ENCODE measurements at regions not wholly inside any gene's neighbourhood (a gene's known extent, or its start where the extent isn't known, plus 50 kb on each side); places are given as distances from the start of the nearest gene placed in this dataset.
"Not testable (repeated sequence)": the region's sequence is repeated elsewhere in the genome, so short reads cannot be mapped to it uniquely, and the experiment has no call there.

DNA sequence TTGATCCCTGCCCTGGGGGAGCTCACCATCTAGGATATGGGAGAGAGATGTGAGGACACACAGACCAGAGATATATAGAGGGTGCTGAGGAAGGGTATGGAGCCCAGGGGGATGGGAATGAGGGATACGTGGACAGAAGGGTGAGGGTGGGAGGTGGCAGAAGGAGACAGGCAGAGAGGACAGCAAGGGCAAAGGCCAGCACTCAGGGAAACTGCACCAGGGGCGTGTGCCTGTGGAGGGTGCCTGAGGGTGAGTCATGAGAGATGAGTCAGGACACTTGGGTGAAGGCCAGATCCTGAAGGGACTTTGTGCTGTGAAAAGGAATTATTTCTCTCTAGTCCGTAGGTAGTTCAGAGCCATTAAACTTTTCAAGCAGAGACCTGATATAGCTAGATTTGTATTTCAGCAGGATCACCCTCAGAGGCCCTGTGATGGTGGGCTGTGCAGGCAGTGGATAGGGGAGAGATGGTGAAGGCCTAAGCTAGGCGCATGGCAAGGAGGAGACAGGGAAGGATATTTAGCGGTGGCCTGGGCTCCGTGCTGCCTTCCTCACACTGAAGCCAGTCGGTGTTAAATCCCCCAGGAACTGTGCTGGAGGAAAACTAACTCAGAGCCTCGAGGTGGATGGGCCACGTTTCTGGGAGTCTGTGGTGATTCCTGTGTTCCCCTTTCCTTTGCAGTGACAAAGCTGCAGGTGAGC, 3075.0 kb downstream of the RPIA start:
- H3K4me1 ChIP-seq (ENCODE audit: control insufficient read depth, insufficient read depth, low read length); H3K27me3 ChIP-seq (ENCODE audit: control insufficient read depth, insufficient read depth); H3K27ac ChIP-seq (ENCODE audit: low read length); intact Hi-C loops (cut with DNase I); H3K9me3 ChIP-seq (ENCODE audit: control insufficient read depth, low read length); H3K4me3 ChIP-seq (ENCODE audit: low read length): not testable (repeated sequence)
- DNase-seq: peak in 1 of 3 donors; percentile 61
- 55% methylated on average over 9 of the region's 9 CpGs for WGBS
- ATAC-seq: peak; percentile 65 to 88

DNA sequence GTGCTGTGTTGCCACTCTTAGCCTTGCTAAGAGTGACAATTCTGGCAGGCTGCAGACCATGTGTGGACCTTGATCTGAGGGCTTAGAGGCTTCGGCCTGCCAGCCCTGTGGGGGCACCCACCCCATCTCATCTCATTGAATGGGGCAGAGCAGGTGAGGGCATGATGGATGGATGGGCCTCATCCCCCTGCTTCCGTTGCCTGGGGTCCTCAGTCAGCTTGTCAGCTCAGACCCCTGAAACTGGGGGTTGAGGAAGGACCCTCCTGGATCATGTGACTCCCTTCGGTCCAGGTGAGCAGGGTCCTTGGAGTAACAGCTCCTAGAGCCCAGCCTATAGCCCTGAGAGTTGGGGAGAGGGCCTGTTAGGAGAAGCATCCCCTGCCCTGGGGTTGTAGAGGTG, 3076.8 kb downstream of the RPIA start:
- intact Hi-C loops (cut with DNase I); H3K4me1 ChIP-seq (ENCODE audit: control insufficient read depth, insufficient read depth, low read length); DNase-seq; H3K4me3 ChIP-seq (ENCODE audit: low read length); H3K27ac ChIP-seq (ENCODE audit: low read length); H3K9me3 ChIP-seq (ENCODE audit: control insufficient read depth, low read length); ATAC-seq; H3K27me3 ChIP-seq (ENCODE audit: control insufficient read depth, insufficient read depth): not testable (repeated sequence)
- 85% methylated on average over 3 of the region's 3 CpGs for WGBS

DNA sequence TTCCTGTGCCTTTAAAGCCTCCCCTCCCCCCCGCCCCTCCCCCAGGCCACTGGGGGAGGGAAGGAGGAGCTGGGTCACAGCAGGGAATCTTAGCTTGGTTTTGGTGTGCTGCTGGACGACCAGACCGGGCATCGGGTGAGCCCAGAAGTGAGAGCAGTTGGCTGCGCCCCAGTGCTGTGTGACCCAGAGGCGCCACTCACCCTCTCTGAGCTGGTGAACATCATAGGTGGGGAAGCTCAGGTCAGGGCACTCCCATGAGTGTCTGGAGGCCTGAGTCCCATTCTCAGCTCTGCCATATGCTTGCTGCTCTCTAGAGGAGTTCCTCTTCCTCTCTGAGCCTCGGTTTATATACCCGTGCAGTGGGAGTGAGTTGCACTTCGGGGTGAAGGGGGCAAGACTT, 3077.5 kb downstream of the RPIA start:
- H3K4me3 ChIP-seq (ENCODE audit: low read length); DNase-seq; H3K4me1 ChIP-seq (ENCODE audit: control insufficient read depth, insufficient read depth, low read length); H3K27ac ChIP-seq (ENCODE audit: low read length); intact Hi-C loops (cut with DNase I); ATAC-seq; H3K27me3 ChIP-seq (ENCODE audit: control insufficient read depth, insufficient read depth); H3K9me3 ChIP-seq (ENCODE audit: control insufficient read depth, low read length): not testable (repeated sequence)
- WGBS: 69% methylated on average over 9 of the region's 9 CpGs

DNA sequence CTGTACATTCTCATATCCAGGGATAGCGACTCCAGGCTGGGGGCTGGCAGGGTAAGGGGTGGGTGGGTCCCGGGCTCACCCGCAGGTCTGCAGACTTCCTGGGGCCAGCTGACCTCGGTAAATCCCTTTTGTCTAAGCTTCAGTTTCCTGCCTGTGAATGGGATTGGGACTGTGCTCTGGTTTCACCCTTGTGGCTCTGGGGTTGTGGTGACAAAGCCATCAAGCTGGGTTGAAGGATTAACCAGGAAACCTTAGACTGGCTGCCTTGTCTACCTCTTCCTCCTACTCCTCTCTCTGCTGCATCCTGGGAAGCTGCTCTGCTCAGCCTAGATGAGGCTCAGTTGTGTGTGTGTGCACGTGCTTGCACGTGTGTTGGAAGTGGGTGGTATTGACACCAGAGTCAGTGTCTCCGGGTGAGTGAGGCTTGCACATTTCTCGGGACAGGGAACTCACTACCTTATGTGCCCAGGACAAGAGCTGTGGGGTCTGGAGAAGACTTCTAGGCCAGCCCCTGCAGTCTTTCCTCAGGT, 3078.6 kb downstream of the RPIA start:
- intact Hi-C loops (cut with DNase I); H3K4me1 ChIP-seq (ENCODE audit: control insufficient read depth, insufficient read depth, low read length); H3K27me3 ChIP-seq (ENCODE audit: control insufficient read depth, insufficient read depth); H3K27ac ChIP-seq (ENCODE audit: low read length); H3K9me3 ChIP-seq (ENCODE audit: control insufficient read depth, low read length); ATAC-seq; DNase-seq; H3K4me3 ChIP-seq (ENCODE audit: low read length): not testable (repeated sequence)
- 52% methylated on average over 8 of the region's 8 CpGs for WGBS

DNA sequence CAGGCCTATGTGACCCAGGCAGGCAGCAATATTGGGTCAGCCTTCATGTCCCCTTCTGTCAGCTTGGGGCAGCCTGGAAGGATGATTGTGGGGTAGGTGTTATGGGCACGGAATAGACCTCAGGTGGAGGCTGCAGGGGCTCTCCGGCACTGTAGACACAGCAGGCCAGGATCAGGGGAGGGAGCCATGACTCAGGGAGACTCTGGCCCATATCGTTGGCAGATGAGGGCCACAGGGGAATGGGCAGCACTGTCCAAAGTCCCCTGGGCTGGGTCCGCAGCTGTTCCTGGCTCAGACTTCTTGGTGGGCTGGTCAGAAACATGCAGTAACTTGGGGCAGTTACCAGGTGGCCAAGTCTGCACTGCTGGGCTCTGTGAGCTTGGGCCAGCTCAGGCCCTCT, 3080.1 kb downstream of the RPIA start:
- DNase-seq; ATAC-seq; H3K27ac ChIP-seq (ENCODE audit: low read length); intact Hi-C loops (cut with DNase I); H3K27me3 ChIP-seq (ENCODE audit: control insufficient read depth, insufficient read depth); H3K9me3 ChIP-seq (ENCODE audit: control insufficient read depth, low read length); H3K4me1 ChIP-seq (ENCODE audit: control insufficient read depth, insufficient read depth, low read length); H3K4me3 ChIP-seq (ENCODE audit: low read length): not testable (repeated sequence)
- 83% methylated on average over 4 of the region's 4 CpGs for WGBS

DNA sequence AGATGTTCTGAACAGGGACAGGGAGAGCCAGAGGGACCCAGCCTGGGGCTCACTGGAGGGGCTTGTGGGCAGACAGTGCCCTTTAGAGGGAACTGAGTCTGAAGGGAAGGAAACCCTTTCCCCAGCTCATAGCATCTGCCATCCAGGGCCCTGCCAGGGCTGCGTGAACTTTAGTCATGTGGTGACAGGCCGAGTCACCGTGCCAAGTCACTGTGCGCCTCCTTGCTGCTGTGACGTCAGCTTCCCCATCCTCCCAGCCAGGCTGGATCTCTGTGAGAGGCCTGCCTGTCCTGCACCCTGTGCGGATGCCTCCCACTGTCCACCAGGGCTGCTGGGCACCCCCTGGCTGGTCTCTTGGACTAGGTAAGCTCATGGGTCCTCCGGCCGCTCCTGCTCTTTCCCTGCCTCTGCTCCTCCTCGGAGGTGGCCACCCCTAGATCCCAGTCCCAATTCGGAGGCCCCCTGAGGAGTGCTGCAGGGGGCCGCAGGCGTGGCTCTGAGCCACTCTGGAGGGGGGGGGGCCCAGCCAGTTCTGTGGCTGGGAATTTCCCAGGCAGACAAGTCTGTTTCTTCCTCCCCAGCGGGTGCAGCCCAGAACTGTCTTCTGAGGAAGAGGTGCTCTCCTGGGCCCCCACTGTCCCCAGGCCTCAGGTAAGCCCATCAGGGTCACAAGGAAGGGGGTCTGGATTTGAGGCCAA, 3080.9 kb downstream of the RPIA start:
- 78% methylated on average over 12 of the region's 13 CpGs for WGBS
- peak in 1 of 2 donors; percentile 16 for ATAC-seq
- H3K4me3 ChIP-seq (ENCODE audit: low read length); H3K27ac ChIP-seq (ENCODE audit: low read length); H3K9me3 ChIP-seq (ENCODE audit: control insufficient read depth, low read length); H3K4me1 ChIP-seq (ENCODE audit: control insufficient read depth, insufficient read depth, low read length); intact Hi-C loops (cut with DNase I); H3K27me3 ChIP-seq (ENCODE audit: control insufficient read depth, insufficient read depth): not testable (repeated sequence)
- peak in 1 of 3 donors; percentile 44 for DNase-seq

DNA sequence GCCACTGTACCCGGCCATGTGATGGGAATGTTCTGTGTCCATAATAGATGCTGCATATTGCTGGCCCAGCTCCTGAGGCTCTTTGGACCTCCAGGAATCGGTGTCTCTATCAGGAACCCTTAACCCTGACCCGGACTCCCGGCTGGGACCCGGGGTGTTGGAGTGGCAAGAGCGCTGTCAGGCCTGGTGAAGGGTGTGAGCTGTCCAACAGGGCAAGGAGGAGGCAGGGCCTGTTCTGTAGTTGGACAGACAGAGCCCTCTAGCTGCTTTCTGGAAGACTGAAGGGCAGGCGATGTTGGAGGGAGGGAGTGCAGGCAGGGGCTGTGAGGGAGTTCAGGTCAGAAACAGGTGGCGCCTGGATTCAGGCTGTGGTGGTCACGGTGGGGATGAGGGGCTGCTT, 3082.3 kb downstream of the RPIA start:
- H3K4me1 ChIP-seq (ENCODE audit: control insufficient read depth, insufficient read depth, low read length); H3K27me3 ChIP-seq (ENCODE audit: control insufficient read depth, insufficient read depth); DNase-seq; H3K27ac ChIP-seq (ENCODE audit: low read length); intact Hi-C loops (cut with DNase I); ATAC-seq; H3K9me3 ChIP-seq (ENCODE audit: control insufficient read depth, low read length); H3K4me3 ChIP-seq (ENCODE audit: low read length): not testable (repeated sequence)
- WGBS: 63% methylated on average over 7 of the region's 9 CpGs

DNA sequence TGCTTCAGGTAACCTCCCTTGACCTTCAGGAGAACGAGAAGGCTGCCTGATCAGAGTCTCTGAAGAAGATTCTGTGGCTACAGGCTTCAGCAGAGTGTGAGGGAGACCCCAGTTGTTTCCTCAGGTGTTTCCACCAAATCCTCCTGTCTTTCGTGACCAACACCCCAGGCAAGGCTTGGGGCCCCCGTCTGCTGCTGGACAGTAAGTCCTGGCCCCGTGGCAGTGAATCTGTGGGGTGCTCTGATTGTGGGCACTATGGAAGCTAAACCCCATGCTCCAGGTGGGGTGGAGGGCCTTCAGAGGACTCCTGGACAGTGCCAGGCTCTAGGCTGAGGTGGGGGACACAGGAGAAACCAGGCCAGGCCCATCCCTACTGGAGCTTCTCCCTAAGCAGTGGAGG, 3083.7 kb downstream of the RPIA start:
- DNase-seq; ATAC-seq; H3K9me3 ChIP-seq (ENCODE audit: control insufficient read depth, low read length); H3K27ac ChIP-seq (ENCODE audit: low read length); H3K4me1 ChIP-seq (ENCODE audit: control insufficient read depth, insufficient read depth, low read length); H3K4me3 ChIP-seq (ENCODE audit: low read length); intact Hi-C loops (cut with DNase I); H3K27me3 ChIP-seq (ENCODE audit: control insufficient read depth, insufficient read depth): not testable (repeated sequence)
- WGBS: 70% methylated on average over 4 of the region's 4 CpGs

DNA sequence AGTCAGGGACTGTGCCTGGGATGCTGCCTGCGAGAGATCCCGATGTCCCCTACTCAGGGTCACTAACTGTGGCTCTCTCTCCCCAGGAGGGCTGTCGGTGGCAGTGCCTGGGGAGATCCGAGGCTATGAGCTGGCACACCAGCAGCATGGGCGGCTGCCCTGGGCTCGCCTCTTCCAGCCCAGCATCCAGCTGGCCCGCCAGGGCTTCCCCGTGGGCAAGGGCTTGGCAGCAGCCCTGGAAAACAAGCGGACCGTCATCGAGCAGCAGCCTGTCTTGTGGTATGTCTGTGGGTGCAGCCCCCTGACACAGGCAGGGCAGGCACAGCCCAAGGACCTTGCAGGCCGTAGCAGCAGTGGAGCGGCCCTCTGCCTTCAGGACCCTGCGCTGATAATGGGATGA, 3088.9 kb downstream of the RPIA start:
- DNase-seq; H3K4me1 ChIP-seq (ENCODE audit: control insufficient read depth, insufficient read depth, low read length); ATAC-seq; H3K27ac ChIP-seq (ENCODE audit: low read length); H3K4me3 ChIP-seq (ENCODE audit: low read length); intact Hi-C loops (cut with DNase I); H3K27me3 ChIP-seq (ENCODE audit: control insufficient read depth, insufficient read depth); H3K9me3 ChIP-seq (ENCODE audit: control insufficient read depth, low read length): not testable (repeated sequence)
- WGBS: 76% methylated on average over 14 of the region's 14 CpGs

DNA sequence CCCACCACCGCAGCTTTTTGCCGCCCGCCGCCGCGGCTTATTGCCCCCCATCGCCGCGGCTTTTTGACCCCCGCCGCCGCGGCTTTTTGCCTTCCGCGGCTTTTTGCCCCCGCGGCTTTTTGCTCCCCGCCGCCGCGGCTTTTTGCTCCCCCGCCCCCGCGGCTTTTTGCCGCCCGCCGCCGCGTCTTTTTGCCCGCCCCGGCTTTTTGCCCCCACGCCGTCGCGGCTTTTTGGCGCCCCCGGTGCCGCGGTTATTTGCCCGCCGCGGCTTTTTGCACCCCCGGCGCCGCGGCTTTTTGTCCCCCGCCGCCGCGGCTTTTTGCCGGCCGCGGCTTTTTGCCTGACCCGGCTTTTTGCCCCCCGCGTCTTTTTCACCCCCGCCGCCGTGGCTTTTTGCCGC, 3061.8 kb upstream of the TEKT4 start:
- H3K4me1 ChIP-seq (ENCODE audit: control insufficient read depth, insufficient read depth, low read length); H3K27me3 ChIP-seq (ENCODE audit: control insufficient read depth, insufficient read depth); intact Hi-C loops (cut with DNase I); H3K27ac ChIP-seq (ENCODE audit: low read length); H3K9me3 ChIP-seq (ENCODE audit: control insufficient read depth, low read length); ATAC-seq: not testable (repeated sequence)
- H3K4me3 ChIP-seq (ENCODE audit: low read length): peak overlapping the region; percentile 32
- peak in 2 of 3 donors; percentile 15 to 24 for DNase-seq
- 2% methylated on average over 25 of the region's 60 CpGs for WGBS
